Natural killer cell treated with Interleukin-12 subunit alpha and Interleukin-12 subunit beta and Interleukin-15 and Interleukin-18, amount 100 ng/mL, for 72 hours (primary cell): ENCODE measurements at regions not wholly inside any gene's neighbourhood (a gene's known extent, or its start where the extent isn't known, plus 50 kb on each side); places are given as distances from the start of the nearest gene placed in this dataset.
"Not testable (repeated sequence)": the region's sequence is repeated elsewhere in the genome, so short reads cannot be mapped to it uniquely, and the experiment has no call there.

Experiments used
- ATAC-seq, 2 donors: fragments of 150-1000 bp; cut with Tn5 transposase in 1 of 2; sonication (Bioruptor Pico), chemical (Tn5 transposase) in 1 of 2; 2 replicates each; pipeline ENCODE4 v1.10.0; 2021
- DNase-seq: peaks from one replicate; pipeline ENCODE4 v3.0.0; 2022; ENCODE audit warnings: low spot score
- H3K27ac Mint-ChIP-seq, 2 donors: 1 replicate in 1 of 2; 2 replicates in 1 of 2; pipeline ENCODE4 v1.8.0; 2022; ENCODE audit warnings: mixed read lengths in 2 of 2, mild to moderate bottlenecking in 1 of 2, moderate library complexity in 1 of 2
- H3K27me3 Mint-ChIP-seq, 2 donors: 1 replicate in 1 of 2; 2 replicates in 1 of 2; pipeline ENCODE4 v1.8.0; 2022; ENCODE audit warnings: mixed read lengths in 2 of 2
- H3K36me3 Mint-ChIP-seq: one replicate; pipeline ENCODE4 v1.8.0; 2022; ENCODE audit warnings: mixed read lengths
- H3K4me1 Mint-ChIP-seq, 2 donors: 1 replicate in 1 of 2; 2 replicates in 1 of 2; pipeline ENCODE4 v1.8.0; 2022; ENCODE audit warnings: low read depth in 2 of 2, mixed read lengths in 2 of 2, mild to moderate bottlenecking in 1 of 2
- H3K4me3 Mint-ChIP-seq: one replicate; pipeline ENCODE4 v1.8.0; 2022; ENCODE audit warnings: mixed read lengths
- H3K9me3 Mint-ChIP-seq: 2 replicates; pipeline ENCODE4 v1.8.0; 2022; ENCODE audit warnings: mixed read lengths

DNA sequence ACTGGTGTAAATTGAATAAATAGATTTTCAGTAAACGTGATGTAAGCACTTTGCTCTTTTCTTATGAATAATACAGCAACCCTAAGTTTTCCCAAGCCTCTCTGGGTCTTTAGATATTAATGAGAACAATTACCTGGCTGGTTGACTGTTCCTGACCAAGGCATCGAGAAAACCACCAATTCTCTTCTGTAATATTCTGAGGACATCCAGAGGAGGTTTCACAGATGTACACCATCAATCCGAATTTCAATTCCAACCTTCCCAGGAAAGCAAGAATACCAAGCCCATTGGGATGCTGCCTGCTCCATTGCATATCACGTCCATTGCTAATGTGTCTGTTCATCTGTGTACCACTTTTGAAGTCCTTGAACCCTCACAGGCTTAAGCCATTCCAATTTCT lies 571.8 kb downstream of the NUP35 start:
- H3K9me3 Mint-ChIP-seq, result peaks cover 17% of the 10 kb centered on the region
- H3K4me3 Mint-ChIP-seq, result no peak overlapping the region
- no peaks in the 10 kb centered on the region for H3K4me1 Mint-ChIP-seq
- no peak overlapping the region for H3K27ac Mint-ChIP-seq
- ATAC-seq, result no peak
- H3K27me3 Mint-ChIP-seq, result no peaks in the 10 kb centered on the region
- no peaks in the 10 kb centered on the region for H3K36me3 Mint-ChIP-seq
- no peak for DNase-seq

DNA sequence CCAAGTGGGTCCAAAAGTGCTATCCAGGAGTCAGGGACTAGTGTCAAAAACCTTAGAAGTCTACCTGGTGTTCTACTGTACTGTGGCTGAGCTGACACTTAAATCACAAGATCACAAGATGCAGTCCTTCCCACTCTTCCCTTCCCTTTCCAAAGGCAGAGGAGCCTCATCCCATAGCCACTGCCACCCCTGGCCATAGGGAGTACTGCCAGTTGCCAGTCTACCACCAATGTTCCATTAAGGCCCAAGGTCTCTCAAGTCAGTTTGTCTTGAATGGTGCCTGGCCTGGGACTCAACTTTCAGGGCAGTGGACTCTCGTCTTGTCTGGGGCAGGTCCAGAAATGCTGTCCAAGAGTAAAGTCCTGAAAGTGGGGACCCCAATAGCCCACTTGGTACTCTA lies 585.6 kb downstream of the NUP35 start:
- Mint-ChIP-seq H3K9me3 (peaks cover 22% of the 10 kb centered on the region), H3K4me1 (no peaks in the 10 kb centered on the region), H3K27me3 (no peaks in the 10 kb centered on the region), H3K27ac (no peak overlapping the region), H3K4me3 (no peak overlapping the region), H3K36me3 (no peaks in the 10 kb centered on the region)
- no peak for ATAC-seq
- DNase-seq, result no peak

- Mint-ChIP-seq H3K27me3 (no peaks in the 10 kb centered on the region), H3K4me1 (no peaks in the 10 kb centered on the region), H3K36me3 (no peaks in the 10 kb centered on the region), H3K9me3 (peaks cover 10% of the 10 kb centered on the region), H3K4me3 (no peak overlapping the region), H3K27ac (no peak overlapping the region)
- ATAC-seq (no peak), DNase-seq (no peak)
These were observed 594.0 kb downstream of the NUP35 start for GRCh38 chr2:183718246-183718645.

GRCh38 chr2:183723278-183723677 lies 599.0 kb downstream of the NUP35 start:
- Mint-ChIP-seq H3K27ac (no peak overlapping the region), H3K4me3 (no peak overlapping the region), H3K9me3 (peaks cover 9% of the 10 kb centered on the region), H3K27me3 (no peaks in the 10 kb centered on the region), H3K36me3 (no peaks in the 10 kb centered on the region), H3K4me1 (no peaks in the 10 kb centered on the region)
- DNase-seq, result no peak
- ATAC-seq, result no peak

- peaks cover 9% of the 10 kb centered on the region for H3K36me3 Mint-ChIP-seq
- H3K4me1 Mint-ChIP-seq, result no peaks in the 10 kb centered on the region
- no peak for ATAC-seq
- no peak for DNase-seq
- no peaks in the 10 kb centered on the region for H3K27me3 Mint-ChIP-seq
- H3K4me3 Mint-ChIP-seq, result no peak overlapping the region
- H3K27ac Mint-ChIP-seq, result no peak overlapping the region
- H3K9me3 Mint-ChIP-seq, result peaks cover 15% of the 10 kb centered on the region
These were observed 605.1 kb downstream of the NUP35 start for GRCh38 chr2:183729380-183729779.

DNA sequence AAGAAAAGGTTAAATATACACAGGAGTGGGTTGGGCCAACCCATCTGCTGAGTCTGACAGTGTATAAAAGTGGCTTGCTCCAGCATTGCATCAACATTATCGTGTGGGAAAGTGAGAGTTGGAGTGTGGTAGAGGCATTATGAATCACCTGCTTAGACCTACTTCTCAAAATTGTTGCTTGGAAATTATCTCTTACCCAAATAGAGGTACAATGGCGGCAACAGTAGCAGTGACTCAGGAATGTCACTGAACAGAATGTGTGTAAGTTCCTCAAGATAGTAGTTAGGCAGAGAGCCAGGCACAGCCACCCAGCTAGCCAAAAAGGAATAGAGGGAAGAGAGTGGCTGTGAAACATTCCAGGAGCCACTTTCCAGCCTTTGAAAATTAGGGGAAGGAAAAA lies 616.0 kb downstream of the NUP35 start:
- Mint-ChIP-seq H3K4me3 (no peak overlapping the region), H3K27me3 (no peaks in the 10 kb centered on the region), H3K4me1 (no peaks in the 10 kb centered on the region), H3K9me3 (peaks cover 9% of the 10 kb centered on the region), H3K27ac (no peak overlapping the region), H3K36me3 (no peaks in the 10 kb centered on the region)
- ATAC-seq, result no peak
- DNase-seq, result no peak

GRCh38 chr2:183752571-183752970 lies 628.3 kb downstream of the NUP35 start:
- peaks cover 8% of the 10 kb centered on the region for H3K36me3 Mint-ChIP-seq
- H3K9me3 Mint-ChIP-seq, result peaks cover 30% of the 10 kb centered on the region
- no peaks in the 10 kb centered on the region for H3K4me1 Mint-ChIP-seq
- DNase-seq, result no peak
- no peak overlapping the region for H3K4me3 Mint-ChIP-seq
- no peaks in the 10 kb centered on the region for H3K27me3 Mint-ChIP-seq
- ATAC-seq, result no peak
- no peak overlapping the region for H3K27ac Mint-ChIP-seq

DNA sequence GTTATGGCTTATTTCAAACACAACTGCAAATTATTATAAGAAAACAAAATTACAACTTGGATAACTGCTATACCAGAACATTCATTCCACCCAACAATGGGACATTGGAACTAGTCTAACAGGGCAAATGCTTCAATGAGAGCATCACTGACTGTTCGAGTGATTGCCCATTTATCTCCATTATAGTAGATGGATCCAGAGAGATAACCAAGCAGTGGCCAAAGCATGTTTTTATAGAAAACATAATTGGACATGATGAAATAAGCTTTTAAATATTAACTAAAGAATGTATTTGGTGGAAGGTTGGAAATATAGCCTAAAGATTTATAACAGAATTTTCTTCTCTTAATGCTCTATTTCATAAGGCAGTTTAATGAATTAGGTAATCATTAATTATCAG lies 634.8 kb downstream of the NUP35 start:
- Mint-ChIP-seq H3K4me3 (no peak overlapping the region), H3K36me3 (peaks cover 4% of the 10 kb centered on the region), H3K9me3 (peaks cover 18% of the 10 kb centered on the region), H3K27ac (no peak overlapping the region), H3K4me1 (no peaks in the 10 kb centered on the region), H3K27me3 (no peaks in the 10 kb centered on the region)
- ATAC-seq (no peak), DNase-seq (no peak)

DNA sequence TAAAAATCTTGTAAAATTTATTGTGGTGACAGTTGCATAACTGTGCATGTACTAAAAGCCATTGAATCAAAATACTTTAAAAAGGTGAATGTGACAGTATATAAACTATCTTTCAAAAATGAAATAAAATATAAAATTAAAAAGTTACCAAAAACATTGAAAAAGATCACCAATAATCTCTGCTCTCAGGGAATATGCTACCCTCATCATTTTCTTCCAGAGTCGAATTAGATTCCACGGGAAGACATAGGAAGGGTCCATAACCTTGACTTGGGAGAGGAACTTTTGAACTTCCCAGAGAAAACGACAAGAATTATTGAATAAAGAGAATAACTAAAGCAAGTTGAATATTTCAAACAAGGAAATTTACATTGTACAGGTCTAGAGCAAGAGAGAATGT lies 649.5 kb downstream of the NUP35 start:
- peaks cover 10% of the 10 kb centered on the region for H3K36me3 Mint-ChIP-seq
- H3K4me1 Mint-ChIP-seq, result no peaks in the 10 kb centered on the region
- DNase-seq, result no peak
- no peak overlapping the region for H3K4me3 Mint-ChIP-seq
- H3K9me3 Mint-ChIP-seq, result peaks cover 27% of the 10 kb centered on the region
- H3K27me3 Mint-ChIP-seq, result no peaks in the 10 kb centered on the region
- no peak overlapping the region for H3K27ac Mint-ChIP-seq
- ATAC-seq, result no peak

- no peak overlapping the region for H3K4me3 Mint-ChIP-seq
- H3K27ac Mint-ChIP-seq, result no peak overlapping the region
- H3K27me3 Mint-ChIP-seq, result no peaks in the 10 kb centered on the region
- DNase-seq (no peak), ATAC-seq (no peak)
- H3K9me3 Mint-ChIP-seq, result peaks cover 25% of the 10 kb centered on the region
- no peaks in the 10 kb centered on the region for H3K36me3 Mint-ChIP-seq
- H3K4me1 Mint-ChIP-seq, result no peaks in the 10 kb centered on the region
These were observed 655.8 kb downstream of the NUP35 start for GRCh38 chr2:183780072-183780471.

DNA sequence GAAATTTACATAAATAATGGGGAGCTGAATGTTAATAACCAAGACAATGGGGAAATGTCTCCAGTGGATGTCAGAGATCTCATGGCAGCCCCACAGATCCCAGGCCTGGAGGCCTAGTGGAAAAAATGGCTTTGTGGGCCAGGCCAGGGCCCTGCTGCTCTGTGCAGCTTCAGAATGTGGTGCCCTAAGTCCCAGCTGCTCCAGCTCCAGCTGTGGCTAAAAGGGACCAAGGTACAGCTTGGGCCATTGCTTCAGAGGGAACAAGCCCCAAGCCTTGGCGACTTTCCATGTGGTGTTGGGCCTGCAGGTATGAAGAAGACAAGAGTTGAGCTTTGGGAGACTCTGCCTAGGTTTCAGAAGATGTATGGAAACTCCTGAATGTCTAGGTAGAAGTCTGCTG lies 658.2 kb downstream of the NUP35 start:
- no peaks in the 10 kb centered on the region for H3K36me3 Mint-ChIP-seq
- no peak overlapping the region for H3K4me3 Mint-ChIP-seq
- H3K4me1 Mint-ChIP-seq, result no peaks in the 10 kb centered on the region
- H3K27ac Mint-ChIP-seq, result no peak overlapping the region
- H3K27me3 Mint-ChIP-seq, result no peaks in the 10 kb centered on the region
- ATAC-seq (no peak), DNase-seq (no peak)
- peaks cover 18% of the 10 kb centered on the region for H3K9me3 Mint-ChIP-seq

- H3K4me3 Mint-ChIP-seq, H3K27me3 Mint-ChIP-seq, H3K36me3 Mint-ChIP-seq, H3K4me1 Mint-ChIP-seq, ATAC-seq, H3K27ac Mint-ChIP-seq, DNase-seq: not testable (repeated sequence)
- H3K9me3 Mint-ChIP-seq, result peaks cover 16% of the 10 kb centered on the region
These were observed 664.6 kb downstream of the NUP35 start for GRCh38 chr2:183788796-183789195.

GRCh38 chr2:183792165-183792924 lies 668.1 kb downstream of the NUP35 start:
- not testable (repeated sequence) for H3K27ac Mint-ChIP-seq, H3K27me3 Mint-ChIP-seq, DNase-seq, H3K4me1 Mint-ChIP-seq, H3K36me3 Mint-ChIP-seq, H3K4me3 Mint-ChIP-seq, ATAC-seq
- H3K9me3 Mint-ChIP-seq, result peaks cover 16% of the 10 kb centered on the region

DNA sequence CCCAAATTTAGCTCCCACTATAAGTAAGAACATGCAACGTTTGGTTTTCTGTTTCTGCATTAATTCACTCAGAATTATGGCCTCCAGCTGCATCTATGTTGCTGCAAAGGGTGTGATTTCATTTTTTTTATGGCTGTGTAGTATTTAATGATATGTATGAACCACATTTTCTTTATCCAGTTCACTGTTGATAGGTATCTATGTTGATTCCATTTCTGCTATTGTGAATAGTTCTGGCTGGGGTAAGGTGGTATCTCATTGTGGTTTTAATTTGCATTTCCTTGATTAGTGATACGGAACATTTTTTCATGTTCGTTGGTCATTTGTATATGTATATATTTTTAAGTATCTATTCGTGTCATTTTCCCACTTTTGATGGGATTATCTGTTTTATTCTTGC lies 674.3 kb downstream of the NUP35 start:
- no peaks in the 10 kb centered on the region for H3K4me1 Mint-ChIP-seq
- no peaks in the 10 kb centered on the region for H3K27me3 Mint-ChIP-seq
- ATAC-seq (no peak), DNase-seq (no peak)
- no peak overlapping the region for H3K4me3 Mint-ChIP-seq
- H3K27ac Mint-ChIP-seq, result no peak overlapping the region
- no peaks in the 10 kb centered on the region for H3K36me3 Mint-ChIP-seq
- peaks cover 23% of the 10 kb centered on the region for H3K9me3 Mint-ChIP-seq

DNA sequence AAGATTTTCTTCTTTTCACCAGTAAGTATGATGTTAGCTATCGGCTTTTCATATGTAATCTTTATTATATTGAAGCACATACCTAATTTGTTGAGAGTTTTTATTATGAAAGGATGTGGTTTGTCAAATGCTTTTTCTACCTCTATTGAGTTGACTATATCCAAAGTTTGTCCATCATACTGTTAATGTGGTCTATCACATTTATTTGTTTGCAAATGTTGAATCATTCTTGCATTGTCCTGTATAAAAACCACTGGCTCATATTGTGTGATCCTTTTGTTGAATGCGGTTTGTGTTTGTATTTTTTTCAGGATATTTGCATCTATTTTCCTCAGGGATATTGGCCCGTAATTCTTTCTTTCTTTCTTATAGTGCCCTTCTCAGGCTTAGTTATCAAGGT lies 675.5 kb downstream of the NUP35 start:
- ATAC-seq (no peak), DNase-seq (no peak)
- Mint-ChIP-seq H3K27ac (no peak overlapping the region), H3K4me1 (no peaks in the 10 kb centered on the region), H3K9me3 (peaks cover 19% of the 10 kb centered on the region), H3K27me3 (no peaks in the 10 kb centered on the region), H3K36me3 (no peaks in the 10 kb centered on the region), H3K4me3 (no peak overlapping the region)
